ENCODE measurements at regions not wholly inside any gene's neighbourhood (a gene's known extent, or its start where the extent isn't known, plus 50 kb on each side); places are given as distances from the start of the nearest gene placed in this dataset.

GRCh38 chr2:62302631-62303435 is 106.9 kb downstream of the B3GNT2 start:
- DNase-seq (ENCODE audit: low spot score) = no peak

- no peak for DNase-seq (ENCODE audit: low spot score)
These were observed 105.0 kb downstream of the B3GNT2 start for GRCh38 chr2:62300925-62301324.

GRCh38 chr2:62297624-62298010 is 101.7 kb downstream of the B3GNT2 start:
- DNase-seq (ENCODE audit: low spot score) = no peak

GRCh38 chr2:62296832-62297623 is 101.1 kb downstream of the B3GNT2 start:
- no peak for DNase-seq (ENCODE audit: low spot score)

- DNase-seq (ENCODE audit: low spot score) = no peak
These were observed 100.3 kb downstream of the B3GNT2 start for GRCh38 chr2:62296034-62296831.

GRCh38 chr2:62293490-62294271 is 97.8 kb downstream of the B3GNT2 start:
- DNase-seq (ENCODE audit: low spot score) = no peak

GRCh38 chr2:62293151-62293489 is 97.2 kb downstream of the B3GNT2 start:
- DNase-seq (ENCODE audit: low spot score) = no peak

GRCh38 chr2:62292190-62292589 is 96.3 kb downstream of the B3GNT2 start:
- peak; percentile 53 for DNase-seq (ENCODE audit: low spot score)

GRCh38 chr2:62291517-62292137 is 95.7 kb downstream of the B3GNT2 start:
- DNase-seq (ENCODE audit: low spot score) = no peak

GRCh38 chr2:62291052-62291451 is 95.1 kb downstream of the B3GNT2 start:
- no peak for DNase-seq (ENCODE audit: low spot score)

- no peak for DNase-seq (ENCODE audit: low spot score)
These were observed 92.3 kb downstream of the B3GNT2 start for GRCh38 chr2:62287899-62288880.

GRCh38 chr2:62287282-62287681 is 91.4 kb downstream of the B3GNT2 start:
- no peak for DNase-seq (ENCODE audit: low spot score)

GRCh38 chr2:62286089-62286785 is 90.3 kb downstream of the B3GNT2 start:
- DNase-seq (ENCODE audit: low spot score) = peak; percentile 79

- DNase-seq (ENCODE audit: low spot score) = no peak
These were observed 89.1 kb downstream of the B3GNT2 start for GRCh38 chr2:62284980-62285379.

GRCh38 chr2:62284471-62284870 is 88.6 kb downstream of the B3GNT2 start:
- DNase-seq (ENCODE audit: low spot score) = no peak

- no peak for DNase-seq (ENCODE audit: low spot score)
These were observed 87.2 kb downstream of the B3GNT2 start for GRCh38 chr2:62283147-62283546.

GRCh38 chr2:62281663-62282062 is 85.7 kb downstream of the B3GNT2 start:
- DNase-seq (ENCODE audit: low spot score) = peak; percentile 25

GRCh38 chr2:62277688-62278087 is 81.8 kb downstream of the B3GNT2 start:
- DNase-seq (ENCODE audit: low spot score) = no peak

All from putamen (tissue), 1 donor.